GM12878 (cell line): ENCODE measurements at regions not wholly inside any gene's neighbourhood (a gene's known extent, or its start where the extent isn't known, plus 50 kb on each side); places are given as distances from the start of the nearest gene placed in this dataset.

ENCODE experiments used
- ATAC-seq: fragments of 200-7000 bp; cut with Tn5 transposase; 3 replicates; pipeline ENCODE4 v1.9.1; 2020; ENCODE audit warnings: mild to moderate bottlenecking, moderate library complexity
- BruUV-seq: library from RNA; stranded (reverse); fragments of 400-500 nt; replicated peaks from 2 replicates; lab custom pipeline; 2021; lab: Mats Ljungman, UMichigan
- CTCF ChIA-PET: fragments of 300-600 bp; sonication (Branson Sonifier 250); formaldehyde crosslinking; extraction: SDS; loops from one replicate; lab custom pipeline; 2021; ENCODE audit warnings: inconsistent platforms; lab: Yijun Ruan, JAX
- POLR2A ChIA-PET: fragments of 350-600 bp; formaldehyde crosslinking; extraction: SDS; loops from one replicate; lab custom pipeline; 2021; ENCODE audit warnings: inconsistent platforms; lab: Charles Lee
- RAD21 ChIA-PET: fragments of 300-600 bp; sonication (Branson Sonifier 250); formaldehyde crosslinking; loops from one replicate; lab custom pipeline; 2023; ENCODE audit warnings: antibody characterized with exemption; ENCODE audit not compliant: unreplicated experiment; lab: Charles Lee
- SMC1A ChIA-PET: fragments of 300-600 bp; sonication (Branson Sonifier 250); formaldehyde crosslinking; loops from one replicate; lab custom pipeline; 2023; ENCODE audit not compliant: unreplicated experiment, uncharacterized antibody; lab: Charles Lee
- DNase-seq: peaks from one replicate; pipeline ENCODE4 v3.0.0-alpha.2; 2011; ENCODE audit warnings: low read depth, low spot score
- FAIRE-seq: peaks from 3 replicates; lab custom pipeline; 2011; peaks lifted over from hg19 to GRCh38; lab: Jason Lieb, UNC
- H2AFZ ChIP-seq: 2 replicates; pipeline ENCODE4 v1.6.0; 2011; ENCODE audit warnings: low read depth, low read length, control low read depth; ENCODE audit not compliant: control insufficient read depth
- H3K27ac ChIP-seq: 2 replicates; pipeline ENCODE4 v1.5.1; 2011; ENCODE audit warnings: control low read depth; ENCODE audit not compliant: control insufficient read depth, insufficient read depth
- H3K27me3 ChIP-seq, 2 experiments: replicated peaks in 1 of 2; 2 replicates each; pipeline versions ENCODE4 v1.6.0 to v1.6.1; 2011; ENCODE audit warnings: low read length in 1 of 2; ENCODE audit not compliant: control insufficient read depth in 2 of 2, insufficient read depth in 2 of 2
- H3K36me3 ChIP-seq, 2 experiments: 2 replicates each; pipeline ENCODE4 v1.5.1; 2011; ENCODE audit warnings: low read length in 1 of 2; ENCODE audit not compliant: control insufficient read depth in 2 of 2, insufficient read depth in 2 of 2
- H3K4me1 ChIP-seq: 2 replicates; pipeline ENCODE4 v1.6.1; 2011; ENCODE audit warnings: mild to moderate bottlenecking, low read length, moderate library complexity, mixed read lengths; ENCODE audit not compliant: control insufficient read depth, insufficient read depth
- H3K4me2 ChIP-seq: 2 replicates; pipeline ENCODE4 v1.6.0; 2011; ENCODE audit warnings: control low read depth; ENCODE audit not compliant: control insufficient read depth, insufficient read depth
- H3K4me3 ChIP-seq: fragments of 200-600 bp; sonication (generic); 2 replicates; pipeline ENCODE4 v1.5.1; 2016
- H3K79me2 ChIP-seq: 2 replicates; pipeline ENCODE4 v1.6.0; 2011; ENCODE audit warnings: low read length; ENCODE audit not compliant: control insufficient read depth, insufficient read depth
- H3K9ac ChIP-seq: 2 replicates; pipeline ENCODE4 v1.8.0; 2011; ENCODE audit warnings: low read length, control low read depth, mixed read lengths; ENCODE audit not compliant: control insufficient read depth, insufficient read depth
- H3K9me3 ChIP-seq: replicated peaks from 3 replicates; pipeline ENCODE4 v1.5.1; 2011; ENCODE audit warnings: mild to moderate bottlenecking, low read length; ENCODE audit not compliant: control insufficient read depth, insufficient read depth
- H4K20me1 ChIP-seq: 2 replicates; pipeline ENCODE4 v1.6.0; 2011; ENCODE audit not compliant: control insufficient read depth, insufficient read depth
- CEBPB ChIP-seq, 2 experiments: fragments of 150-350 bp in 1 of 2; IDR thresholded peaks; 2 replicates each; pipeline ENCODE4 v1.6.1; 2012 to 2014; ENCODE audit warnings: low read depth in 2 of 2, low read length in 2 of 2, borderline replicate concordance in 1 of 2, inconsistent platforms in 1 of 2
- ESRRA ChIP-seq: IDR thresholded peaks from 2 replicates; pipeline ENCODE4 v1.6.1; 2012; ENCODE audit warnings: mild to moderate bottlenecking, low read length, improper control_type of control experiment
- IRF5 ChIP-seq: fragments of 450-650 bp; IDR thresholded peaks from 2 replicates; pipeline ENCODE4 v1.6.1; 2017; ENCODE audit warnings: borderline replicate concordance
- KLF5 ChIP-seq: fragments of 450-650 bp; IDR thresholded peaks from 2 replicates; pipeline ENCODE4 v1.6.1; 2014; ENCODE audit warnings: mild to moderate bottlenecking; ENCODE audit not compliant: partially characterized antibody
- NKRF ChIP-seq: fragments of 450-650 bp; conservative IDR thresholded peaks from 2 replicates; pipeline ENCODE4 v1.6.1; 2017; ENCODE audit warnings: mild to moderate bottlenecking, moderate library complexity
- PML ChIP-seq: IDR thresholded peaks from 2 replicates; pipeline ENCODE4 v1.6.1; 2012; ENCODE audit warnings: low read length, inconsistent platforms
- RAD21 ChIP-seq: IDR thresholded peaks from 2 replicates; pipeline ENCODE4 v1.6.1; 2011; ENCODE audit warnings: mild to moderate bottlenecking, low read depth, low read length, moderate library complexity; ENCODE audit not compliant: insufficient read depth
- SUZ12 ChIP-seq: fragments of 200-600 bp; sonication (generic); IDR thresholded peaks from one replicate; pipeline ENCODE4 v1.6.1; 2018; ENCODE audit warnings: antibody characterized with exemption, mild to moderate bottlenecking; ENCODE audit not compliant: unreplicated experiment
- ZBED1 ChIP-seq: IDR thresholded peaks from 2 replicates; pipeline ENCODE4 v1.6.1; 2016; ENCODE audit warnings: borderline replicate concordance
- ZNF24 ChIP-seq: fragments of 450-650 bp; IDR thresholded peaks from 2 replicates; pipeline ENCODE4 v1.6.1; 2017; ENCODE audit warnings: antibody characterized with exemption, mild to moderate bottlenecking
- ZNF384 ChIP-seq: IDR thresholded peaks from 2 replicates; pipeline ENCODE4 v1.6.1; 2012; ENCODE audit warnings: low read depth, mild to moderate bottlenecking, low read length, improper control_type of control experiment, borderline replicate concordance
- WGBS: methylation state at CpG from one replicate; pipeline ENCODE4 v1.1.6; 2016; ENCODE audit warnings: low lambda C conversion rate; ENCODE audit not compliant: insufficient replicate concordance, insufficient coverage; ENCODE audit errors: missing lambda C conversion rate; 5-methylcytosine and 5-hydroxymethylcytosine counted together
- in situ Hi-C: fragments of 300-500 bp; cut with MboI; formaldehyde crosslinking; loops from 9 replicates; pipeline ENCODE4 v1.14.3; 2018; ENCODE audit warnings: mixed read lengths
- intact Hi-C: fragments of 100-400 bp; cut with micrococcal nuclease; formaldehyde crosslinking; loops from one replicate; pipeline ENCODE4 v1.14.2; 2022; ENCODE audit not compliant: unreplicated experiment
- TF ChIP-seq, protein P1 (sequence below): fragments of 450-650 bp; IDR thresholded peaks from 2 replicates; pipeline ENCODE4 v1.6.1; 2016; ENCODE audit warnings: mild to moderate bottlenecking, moderate library complexity, borderline replicate concordance

GRCh38 chr12:112591488-112591887 is 172.7 kb downstream of the PTPN11 start (continued):
- TF ChIP-seq RAD21 (no peak), ZNF24 (no peak), ZBED1 (no peak), PML (no peak), ESRRA (no peak), KLF5 (no peak), ZNF384 (no peak)
- TF ChIP-seq, protein P1, sequence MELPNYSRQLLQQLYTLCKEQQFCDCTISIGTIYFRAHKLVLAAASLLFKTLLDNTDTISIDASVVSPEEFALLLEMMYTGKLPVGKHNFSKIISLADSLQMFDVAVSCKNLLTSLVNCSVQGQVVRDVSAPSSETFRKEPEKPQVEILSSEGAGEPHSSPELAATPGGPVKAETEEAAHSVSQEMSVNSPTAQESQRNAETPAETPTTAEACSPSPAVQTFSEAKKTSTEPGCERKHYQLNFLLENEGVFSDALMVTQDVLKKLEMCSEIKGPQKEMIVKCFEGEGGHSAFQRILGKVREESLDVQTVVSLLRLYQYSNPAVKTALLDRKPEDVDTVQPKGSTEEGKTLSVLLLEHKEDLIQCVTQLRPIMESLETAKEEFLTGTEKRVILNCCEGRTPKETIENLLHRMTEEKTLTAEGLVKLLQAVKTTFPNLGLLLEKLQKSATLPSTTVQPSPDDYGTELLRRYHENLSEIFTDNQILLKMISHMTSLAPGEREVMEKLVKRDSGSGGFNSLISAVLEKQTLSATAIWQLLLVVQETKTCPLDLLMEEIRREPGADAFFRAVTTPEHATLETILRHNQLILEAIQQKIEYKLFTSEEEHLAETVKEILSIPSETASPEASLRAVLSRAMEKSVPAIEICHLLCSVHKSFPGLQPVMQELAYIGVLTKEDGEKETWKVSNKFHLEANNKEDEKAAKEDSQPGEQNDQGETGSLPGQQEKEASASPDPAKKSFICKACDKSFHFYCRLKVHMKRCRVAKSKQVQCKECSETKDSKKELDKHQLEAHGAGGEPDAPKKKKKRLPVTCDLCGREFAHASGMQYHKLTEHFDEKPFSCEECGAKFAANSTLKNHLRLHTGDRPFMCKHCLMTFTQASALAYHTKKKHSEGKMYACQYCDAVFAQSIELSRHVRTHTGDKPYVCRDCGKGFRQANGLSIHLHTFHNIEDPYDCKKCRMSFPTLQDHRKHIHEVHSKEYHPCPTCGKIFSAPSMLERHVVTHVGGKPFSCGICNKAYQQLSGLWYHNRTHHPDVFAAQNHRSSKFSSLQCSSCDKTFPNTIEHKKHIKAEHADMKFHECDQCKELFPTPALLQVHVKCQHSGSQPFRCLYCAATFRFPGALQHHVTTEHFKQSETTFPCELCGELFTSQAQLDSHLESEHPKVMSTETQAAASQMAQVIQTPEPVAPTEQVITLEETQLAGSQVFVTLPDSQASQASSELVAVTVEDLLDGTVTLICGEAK = no peak
- TF ChIP-seq, all 136 proteins: peak for 0

DNA sequence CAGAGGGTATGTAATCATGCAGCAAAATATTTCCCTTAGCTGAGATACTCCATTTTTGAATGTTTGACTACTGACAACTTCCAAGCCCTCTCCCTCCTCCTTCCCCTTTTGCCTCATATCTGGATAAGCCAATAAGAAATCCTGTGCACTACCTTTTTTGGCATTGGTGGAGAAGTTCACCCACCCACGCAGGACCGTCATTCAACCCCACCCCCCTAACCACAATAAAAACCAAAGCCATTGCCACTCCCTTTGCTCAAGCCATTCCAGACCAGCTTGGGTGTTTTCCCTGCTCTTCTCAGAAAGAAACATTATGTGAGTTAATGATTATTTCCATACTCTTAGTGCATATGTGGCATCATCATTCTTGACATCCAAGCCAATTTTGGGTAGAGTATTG is 176.7 kb downstream of the PTPN11 start:
- intact Hi-C loops = no loop called here
- in situ Hi-C loops = no loop called here
- Histone ChIP-seq H3K79me2 (no peaks in the 10 kb centered on the region), H3K4me1 (no peaks in the 10 kb centered on the region), H3K4me2 (no peak overlapping the region), H3K27ac (no peak overlapping the region), H2AFZ (no peak overlapping the region), H3K36me3 (no peaks in the 10 kb centered on the region), H3K4me3 (no peak overlapping the region), H3K9ac (no peak overlapping the region), H3K9me3 (no peaks in the 10 kb centered on the region), H3K27me3 (no peaks in the 10 kb centered on the region), H4K20me1 (no peaks in the 10 kb centered on the region)
- ATAC-seq = no peak
- no peak for DNase-seq
- CTCF ChIA-PET = no interaction called here
- WGBS = 4% methylated on average over 2 of the region's 2 CpGs
- TF ChIP-seq CEBPB (IDR thresholded peaks at IDR 0.05; ENCODE audit: borderline replicate concordance in 1 of 2, low read depth in 2 of 2, low read length in 2 of 2) (no peak), IRF5 (no peak), SUZ12 (no peak), NKRF (no peak)
- FAIRE-seq = no peak
- RAD21 ChIA-PET = no interaction called here
- SMC1A ChIA-PET = no interaction called here
- BruUV-seq = no TSS peak
- POLR2A ChIA-PET = no interaction called here
